IMR-90 (cell line): ENCODE measurements at regions not wholly inside any gene's neighbourhood (a gene's known extent, or its start where the extent isn't known, plus 50 kb on each side); places are given as distances from the start of the nearest gene placed in this dataset.

Experiments used
- ATAC-seq: fragments of 200-7000 bp; cut with Tn5 transposase; 2 replicates; pipeline ENCODE4 v1.9.1; 2020; ENCODE audit warnings: low read depth, mild to moderate bottlenecking, moderate library complexity
- BruUV-seq: library from RNA; stranded (reverse); fragments of 400-500 nt; replicated peaks from 2 replicates; lab custom pipeline; 2021; lab: Mats Ljungman, UMichigan
- CTCF ChIA-PET: fragments of 300-600 bp; formaldehyde crosslinking; extraction: SDS; loops from one replicate; lab custom pipeline; 2021; ENCODE audit warnings: antibody characterized with exemption; lab: Yijun Ruan, JAX
- POLR2A ChIA-PET: fragments of 300-600 bp; sonication (Branson Sonifier 250); formaldehyde crosslinking; loops from one replicate; lab custom pipeline; 2022; ENCODE audit warnings: antibody characterized with exemption; ENCODE audit not compliant: unreplicated experiment; lab: Charles Lee
- DNase-seq: peaks from one replicate; pipeline ENCODE4 v3.0.0; 2013
- H2AFZ ChIP-seq: replicated peaks from 2 replicates; pipeline ENCODE3; 2013; ENCODE audit warnings: low read length, mild to moderate bottlenecking; ENCODE audit not compliant: poor library complexity
- H2AK5ac ChIP-seq: 2 replicates; pipeline ENCODE4 v1.6.1; 2013; ENCODE audit warnings: low read depth, low read length, inconsistent platforms
- H2AK9ac ChIP-seq: replicated peaks from 2 replicates; pipeline ENCODE3; 2013; ENCODE audit warnings: mild to moderate bottlenecking, low read depth, low read length, moderate library complexity; ENCODE audit not compliant: poor library complexity
- H2BK120ac ChIP-seq: 2 replicates; pipeline ENCODE4 v1.6.1; 2013; ENCODE audit warnings: low read depth, low read length, inconsistent platforms
- H2BK15ac ChIP-seq: 3 replicates; pipeline ENCODE4 v1.6.1; 2013; ENCODE audit warnings: low read depth, low read length, inconsistent platforms
- H2BK20ac ChIP-seq: 2 replicates; pipeline ENCODE4 v1.6.1; 2013; ENCODE audit warnings: low read depth, mild to moderate bottlenecking, inconsistent platforms, low read length, moderate library complexity
- H2BK5ac ChIP-seq: 2 replicates; pipeline ENCODE4 v1.6.1; 2013; ENCODE audit warnings: mild to moderate bottlenecking, low read depth, low read length, inconsistent platforms; ENCODE audit not compliant: poor library complexity, severe bottlenecking
- H3K14ac ChIP-seq: replicated peaks from 2 replicates; pipeline ENCODE4 v1.6.1; 2013; ENCODE audit warnings: low read depth, low read length, inconsistent platforms
- H3K18ac ChIP-seq: 2 replicates; pipeline ENCODE4 v1.6.1; 2013; ENCODE audit warnings: low read depth, low read length, control low read depth
- H3K23ac ChIP-seq: 2 replicates; pipeline ENCODE4 v1.6.1; 2013; ENCODE audit warnings: low read depth, low read length, inconsistent platforms
- H3K27ac ChIP-seq: 2 replicates; pipeline ENCODE4 v1.5.1; 2013; ENCODE audit warnings: mild to moderate bottlenecking, control low read depth, low read length; ENCODE audit not compliant: insufficient read depth
- H3K27me3 ChIP-seq: 2 replicates; pipeline ENCODE4 v1.6.1; 2013; ENCODE audit warnings: low read length; ENCODE audit not compliant: control insufficient read depth, insufficient read depth
- H3K36me3 ChIP-seq: 2 replicates; pipeline ENCODE4 v1.6.1; 2013; ENCODE audit warnings: low read length, mixed read lengths; ENCODE audit not compliant: control insufficient read depth, insufficient read depth
- H3K4ac ChIP-seq: 2 replicates; pipeline ENCODE4 v1.6.1; 2013; ENCODE audit warnings: low read depth, low read length, inconsistent platforms
- H3K4me1 ChIP-seq: 2 replicates; pipeline ENCODE4 v1.6.1; 2013; ENCODE audit warnings: low read length, mixed read lengths; ENCODE audit not compliant: control insufficient read depth, insufficient read depth
- H3K4me2 ChIP-seq: 2 replicates; pipeline ENCODE4 v1.6.1; 2013; ENCODE audit warnings: low read depth, mild to moderate bottlenecking, control low read depth, low read length, moderate library complexity
- H3K4me3 ChIP-seq: 2 replicates; pipeline ENCODE4 v1.5.1; 2013; ENCODE audit warnings: low read depth, mild to moderate bottlenecking, control low read depth, low read length, moderate library complexity; ENCODE audit not compliant: insufficient read depth
- H3K56ac ChIP-seq: 2 replicates; pipeline ENCODE4 v1.6.1; 2013; ENCODE audit warnings: low read length, inconsistent platforms; ENCODE audit not compliant: insufficient read depth; ENCODE audit errors: extremely low read depth
- H3K79me1 ChIP-seq, 2 experiments: 2 replicates each; pipeline ENCODE4 v1.6.1; 2013; ENCODE audit warnings: low read length in 2 of 2, inconsistent platforms in 1 of 2, low read depth in 1 of 2
- H3K9ac ChIP-seq: 2 replicates; pipeline ENCODE4 v1.6.1; 2013; ENCODE audit warnings: low read depth, low read length, control low read depth
- H3K9me1 ChIP-seq: 2 replicates; pipeline ENCODE4 v1.6.1; 2013; ENCODE audit warnings: low read length, inconsistent platforms; ENCODE audit not compliant: insufficient read depth
- H3K9me3 ChIP-seq: 2 replicates; pipeline ENCODE4 v1.6.1; 2013; ENCODE audit warnings: low read length; ENCODE audit not compliant: control insufficient read depth, insufficient read depth
- H4K20me1 ChIP-seq: 2 replicates; pipeline ENCODE4 v1.6.1; 2013; ENCODE audit warnings: low read length, inconsistent platforms; ENCODE audit not compliant: insufficient read depth
- H4K5ac ChIP-seq: 2 replicates; pipeline ENCODE4 v1.6.1; 2013; ENCODE audit warnings: mild to moderate bottlenecking, low read depth, low read length, control low read depth
- H4K8ac ChIP-seq, 2 experiments: 2 replicates each; pipeline ENCODE4 v1.6.1; 2013; ENCODE audit warnings: low read depth in 2 of 2, low read length in 2 of 2, control low read depth in 1 of 2, inconsistent platforms in 1 of 2
- H4K91ac ChIP-seq: 2 replicates; pipeline ENCODE4 v1.6.1; 2013; ENCODE audit warnings: low read depth, low read length, inconsistent platforms; ENCODE audit not compliant: insufficient read depth
- CTCF ChIP-seq: conservative IDR thresholded peaks from 2 replicates; pipeline ENCODE4 v1.5.1; 2012; ENCODE audit warnings: mild to moderate bottlenecking, low read depth, low read length, improper control_type of control experiment
- ELK1 ChIP-seq: fragments of 150-350 bp; IDR thresholded peaks from 2 replicates; pipeline ENCODE4 v1.6.1; 2016; ENCODE audit warnings: low read depth, mild to moderate bottlenecking, low read length, moderate library complexity, borderline replicate concordance
- FOS ChIP-seq: fragments of 150-350 bp; IDR thresholded peaks from 2 replicates; pipeline ENCODE4 v1.6.1; 2016; ENCODE audit warnings: low read depth, low read length
- MAZ ChIP-seq: IDR thresholded peaks from 2 replicates; pipeline ENCODE4 v1.6.1; 2012; ENCODE audit warnings: low read depth, mild to moderate bottlenecking, low read length, improper control_type of control experiment, moderate library complexity, borderline replicate concordance
- POLR2A ChIP-seq: IDR thresholded peaks from 2 replicates; pipeline ENCODE4 v1.6.1; 2012; ENCODE audit warnings: mild to moderate bottlenecking, low read depth, low read length
- SMC3 ChIP-seq: fragments of 150-350 bp; IDR thresholded peaks from 2 replicates; pipeline ENCODE4 v1.6.1; 2016; ENCODE audit warnings: low read depth, mild to moderate bottlenecking, antibody characterized with exemption, low read length, moderate library complexity
- WGBS, 2 experiments: methylation state at CpG; one replicate each; pipeline versions ENCODE4 v1.1.5 to v1.1.7; 2013; ENCODE audit warnings: missing lambda C conversion rate in 2 of 2; ENCODE audit not compliant: insufficient read length in 1 of 2; ENCODE audit errors: extremely low coverage in 2 of 2; 5-methylcytosine and 5-hydroxymethylcytosine counted together
- dilution Hi-C: fragments of 300-500 bp; cut with HindIII; formaldehyde crosslinking; loops from one replicate; pipeline ENCODE4 v1.14.3; 2018; ENCODE audit warnings: low sequenced_read_pairs; ENCODE audit not compliant: unreplicated experiment
- in situ Hi-C: fragments of 300-500 bp; cut with MboI; formaldehyde crosslinking; loops from 3 replicates; pipeline ENCODE4 v1.14.3; 2019; ENCODE audit warnings: low sequenced_read_pairs, inconsistent platforms, mixed read lengths
- intact Hi-C: fragments of 100-400 bp; cut with micrococcal nuclease; formaldehyde crosslinking; loops from 2 replicates; pipeline ENCODE4 v1.10.0; 2022

GRCh38 chr21:17688912-17689874 lies 76.5 kb upstream of the BTG3 start:
- ChIA-PET CTCF (interaction anchor here (0.6 to 1.3 kb wide), 3 partner anchors 12 to 212 kb away, joined by 3 to 5 read pairs (median 3); no protein-coding TSS in a partner anchor), POLR2A (no interaction called here)
- H3K14ac ChIP-seq: no peak overlapping the region
- in situ Hi-C loops: no loop called here
- no TSS peak for BruUV-seq
- no peaks in the 10 kb centered on the region for H3K4me1 ChIP-seq
- H2BK5ac ChIP-seq: no peak overlapping the region
- no peaks in the 10 kb centered on the region for H3K9me1 ChIP-seq
- no peaks in the 10 kb centered on the region; the same call in 1 of the 2 replicates for H3K27me3 ChIP-seq
- no peak overlapping the region for H2AK5ac ChIP-seq
- H3K4ac ChIP-seq: no peak overlapping the region
- no peak overlapping the region for H4K5ac ChIP-seq
- WGBS, 2 experiments: 34% methylated on average over 3 of the region's 13 CpGs; no CpG with 5 or more reads in 1 of the 2 experiments
- no peak overlapping the region for H3K27ac ChIP-seq
- no peak overlapping the region for H4K8ac ChIP-seq
- H3K79me1 ChIP-seq: no peaks in the 10 kb centered on the region
- no peak overlapping the region for H2AK9ac ChIP-seq
- H3K23ac ChIP-seq: no peak overlapping the region
- ATAC-seq: no peak
- H2BK15ac ChIP-seq: no peak overlapping the region
- H4K20me1 ChIP-seq: no peaks in the 10 kb centered on the region
- H3K9ac ChIP-seq: no peak overlapping the region
- dilution Hi-C loops: no loop called here
- H3K56ac ChIP-seq: no peak overlapping the region
- H3K4me2 ChIP-seq: no peak overlapping the region
- H3K9me3 ChIP-seq: no peaks in the 10 kb centered on the region
- intact Hi-C loops: no loop called here
- TF ChIP-seq POLR2A: no peak
- no peak for TF ChIP-seq MAZ
- TF ChIP-seq SMC3: no peak
- no peak for TF ChIP-seq ELK1
- TF ChIP-seq FOS: no peak
- TF ChIP-seq CTCF: no peak
- H2BK120ac ChIP-seq: no peak overlapping the region
- H3K18ac ChIP-seq: no peak overlapping the region
- no peak overlapping the region for H3K4me3 ChIP-seq
- H4K91ac ChIP-seq: no peak overlapping the region
- peak; percentile 12 for DNase-seq
- H2BK20ac ChIP-seq: no peak overlapping the region
- no peak overlapping the region for H2AFZ ChIP-seq
- H3K36me3 ChIP-seq: no peaks in the 10 kb centered on the region
